Transverse colon (tissue), 4 donors: ENCODE measurements at regions not wholly inside any gene's neighbourhood (a gene's known extent, or its start where the extent isn't known, plus 50 kb on each side); places are given as distances from the start of the nearest gene placed in this dataset.

ENCODE experiments used
- DNase-seq: peaks from one replicate; pipeline ENCODE4 v3.0.0-alpha.2; 2019
- H3K27ac ChIP-seq, 4 donors: fragments of 200-600 bp; sonication (generic); 2 replicates each; pipeline ENCODE4 v1.5.1; 2016 to 2018; ENCODE audit warnings: inconsistent platforms in 4 of 4
- H3K27me3 ChIP-seq: fragments of 200-600 bp; sonication (generic); 2 replicates; pipeline ENCODE4 v1.5.1; 2017; ENCODE audit warnings: inconsistent platforms
- H3K36me3 ChIP-seq, 4 donors: fragments of 200-600 bp; sonication (generic); 2 replicates each; pipeline ENCODE4 v1.5.1; 2017 to 2019; ENCODE audit warnings: inconsistent platforms in 4 of 4
- H3K4me1 ChIP-seq, 4 donors: fragments of 200-600 bp; sonication (generic); 2 replicates each; pipeline ENCODE4 v1.5.1; 2017 to 2020; ENCODE audit warnings: inconsistent platforms in 4 of 4
- H3K4me3 ChIP-seq, 4 donors: fragments of 200-600 bp; sonication (generic); 1 replicate in 1 of 4; 2 replicates in 3 of 4; pipeline versions ENCODE4 v1.5.1 to v1.6.1; 2017 to 2019; ENCODE audit warnings: inconsistent platforms in 4 of 4
- H3K9me3 ChIP-seq, 2 donors: fragments of 200-600 bp; sonication (generic); 2 replicates each; pipeline ENCODE4 v1.5.1; 2017 to 2019; ENCODE audit warnings: inconsistent platforms in 2 of 2
- EP300 ChIP-seq: sonication (generic); formaldehyde crosslinking; IDR thresholded peaks from one replicate; pipeline ENCODE4 v1.6.1; 2017; ENCODE audit warnings: antibody characterized with exemption, low read depth
- POLR2A ChIP-seq: fragments of 450-650 bp; IDR thresholded peaks from one replicate; pipeline ENCODE4 v1.6.1; 2016; ENCODE audit warnings: antibody characterized with exemption, mild to moderate bottlenecking, moderate library complexity
- POLR2AphosphoS5 ChIP-seq, 3 donors: sonication (generic); formaldehyde crosslinking; IDR thresholded peaks; one replicate each; pipeline ENCODE4 v1.6.1; 2016; ENCODE audit warnings: antibody characterized with exemption in 3 of 3
- WGBS, 2 donors: methylation state at CpG; one replicate each; pipeline ENCODE4 v1.1.5; 2018; ENCODE audit warnings: low coverage in 1 of 2; 5-methylcytosine and 5-hydroxymethylcytosine counted together
- in situ Hi-C, 4 donors: fragments of 200-750 bp; cut with MboI; loops; one replicate each; pipeline versions ENCODE4 v1.15.0 to v1.15.1; 2017; ENCODE audit warnings: low sequenced_read_pairs in 3 of 4, low pct_ligation_motif_present in 1 of 4, low pct_unique_long_range_greater_than_20kb in 1 of 4
- intact Hi-C: fragments of 100-400 bp; cut with DNase I; formaldehyde crosslinking; loops from one replicate; pipeline ENCODE4 v1.15.1; 2023; ENCODE audit warnings: low total_unique reads
- TF ChIP-seq, protein P1 (sequence below), 5 experiments: fragments of 200-600 bp in 3 of 5; fragments of 450-650 bp in 2 of 5; sonication (generic) in 3 of 5; IDR thresholded peaks; 1 replicate in 2 of 5; 2 replicates in 3 of 5; pipeline ENCODE4 v1.5.1; 2016 to 2017; ENCODE audit warnings: antibody characterized with exemption in 5 of 5, inconsistent platforms in 3 of 5, mild to moderate bottlenecking in 2 of 5, moderate library complexity in 1 of 5

- no peak overlapping the region for H3K4me3 ChIP-seq
- H3K9me3 ChIP-seq, result no peaks in the 10 kb centered on the region
- intact Hi-C loops (no loop called here), in situ Hi-C loops (no loop called here)
- no peak overlapping the region for H3K27ac ChIP-seq
- H3K27me3 ChIP-seq, result no peaks in the 10 kb centered on the region
- WGBS, 2 donors, result 85 to 98% methylated on average over 7 to 13 of the region's 13 CpGs
- H3K4me1 ChIP-seq, result no peaks in the 10 kb centered on the region
- TF ChIP-seq EP300, result no peak
- TF ChIP-seq, protein P1, sequence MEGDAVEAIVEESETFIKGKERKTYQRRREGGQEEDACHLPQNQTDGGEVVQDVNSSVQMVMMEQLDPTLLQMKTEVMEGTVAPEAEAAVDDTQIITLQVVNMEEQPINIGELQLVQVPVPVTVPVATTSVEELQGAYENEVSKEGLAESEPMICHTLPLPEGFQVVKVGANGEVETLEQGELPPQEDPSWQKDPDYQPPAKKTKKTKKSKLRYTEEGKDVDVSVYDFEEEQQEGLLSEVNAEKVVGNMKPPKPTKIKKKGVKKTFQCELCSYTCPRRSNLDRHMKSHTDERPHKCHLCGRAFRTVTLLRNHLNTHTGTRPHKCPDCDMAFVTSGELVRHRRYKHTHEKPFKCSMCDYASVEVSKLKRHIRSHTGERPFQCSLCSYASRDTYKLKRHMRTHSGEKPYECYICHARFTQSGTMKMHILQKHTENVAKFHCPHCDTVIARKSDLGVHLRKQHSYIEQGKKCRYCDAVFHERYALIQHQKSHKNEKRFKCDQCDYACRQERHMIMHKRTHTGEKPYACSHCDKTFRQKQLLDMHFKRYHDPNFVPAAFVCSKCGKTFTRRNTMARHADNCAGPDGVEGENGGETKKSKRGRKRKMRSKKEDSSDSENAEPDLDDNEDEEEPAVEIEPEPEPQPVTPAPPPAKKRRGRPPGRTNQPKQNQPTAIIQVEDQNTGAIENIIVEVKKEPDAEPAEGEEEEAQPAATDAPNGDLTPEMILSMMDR (IDR thresholded peaks at IDR 0.05), result no peak
- TF ChIP-seq POLR2AphosphoS5 (IDR thresholded peaks at IDR 0.05), result no peak
- TF ChIP-seq POLR2A, result no peak
- no peak for DNase-seq
- H3K36me3 ChIP-seq, result no peaks in the 10 kb centered on the region
These were observed 122.9 kb upstream of the RAP1B start for GRCh38 chr12:68487721-68488309.

DNA sequence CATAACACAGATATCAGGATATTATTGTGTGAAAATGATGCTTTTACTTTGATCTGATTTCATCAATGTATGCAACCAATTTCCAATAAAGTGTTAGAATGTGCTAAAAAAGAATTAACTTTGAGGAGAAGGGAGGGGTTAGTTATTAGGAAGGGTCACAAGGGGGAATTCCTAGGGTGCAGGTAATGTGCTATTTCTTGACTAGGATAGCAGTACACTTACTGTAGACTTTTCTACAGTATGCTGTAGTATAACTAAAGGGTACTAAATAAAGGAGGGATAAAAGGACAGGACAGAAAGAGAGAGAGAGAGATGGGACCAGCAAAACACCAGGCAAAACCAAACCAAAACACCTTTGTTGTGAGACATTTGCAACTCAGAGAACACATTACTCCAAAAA is 121.4 kb upstream of the RAP1B start:
- no peak overlapping the region for H3K27ac ChIP-seq
- TF ChIP-seq EP300 (no peak), POLR2AphosphoS5 (IDR thresholded peaks at IDR 0.05) (no peak), POLR2A (no peak)
- TF ChIP-seq, protein P1 (IDR thresholded peaks at IDR 0.05), result no peak
- H3K9me3 ChIP-seq, result no peaks in the 10 kb centered on the region
- no peaks in the 10 kb centered on the region for H3K4me1 ChIP-seq
- intact Hi-C loops (no loop called here), in situ Hi-C loops (no loop called here)
- no peak overlapping the region for H3K4me3 ChIP-seq
- H3K36me3 ChIP-seq, result no peaks in the 10 kb centered on the region
- H3K27me3 ChIP-seq, result no peaks in the 10 kb centered on the region
- DNase-seq, result no peak

GRCh38 chr12:68490476-68490875 is 120.2 kb upstream of the RAP1B start:
- H3K36me3 ChIP-seq, result no peaks in the 10 kb centered on the region
- DNase-seq, result no peak
- 95 to 100% methylated on average over 1 of the region's 1 CpG for WGBS, 2 donors
- no peaks in the 10 kb centered on the region for H3K9me3 ChIP-seq
- TF ChIP-seq, protein P1 (IDR thresholded peaks at IDR 0.05), result no peak
- no peak for TF ChIP-seq POLR2AphosphoS5 (IDR thresholded peaks at IDR 0.05)
- no peak for TF ChIP-seq EP300
- TF ChIP-seq POLR2A, result no peak
- no peaks in the 10 kb centered on the region for H3K27me3 ChIP-seq
- no peak overlapping the region for H3K27ac ChIP-seq
- intact Hi-C loops (no loop called here), in situ Hi-C loops (no loop called here)
- no peaks in the 10 kb centered on the region for H3K4me1 ChIP-seq
- no peak overlapping the region for H3K4me3 ChIP-seq

DNA sequence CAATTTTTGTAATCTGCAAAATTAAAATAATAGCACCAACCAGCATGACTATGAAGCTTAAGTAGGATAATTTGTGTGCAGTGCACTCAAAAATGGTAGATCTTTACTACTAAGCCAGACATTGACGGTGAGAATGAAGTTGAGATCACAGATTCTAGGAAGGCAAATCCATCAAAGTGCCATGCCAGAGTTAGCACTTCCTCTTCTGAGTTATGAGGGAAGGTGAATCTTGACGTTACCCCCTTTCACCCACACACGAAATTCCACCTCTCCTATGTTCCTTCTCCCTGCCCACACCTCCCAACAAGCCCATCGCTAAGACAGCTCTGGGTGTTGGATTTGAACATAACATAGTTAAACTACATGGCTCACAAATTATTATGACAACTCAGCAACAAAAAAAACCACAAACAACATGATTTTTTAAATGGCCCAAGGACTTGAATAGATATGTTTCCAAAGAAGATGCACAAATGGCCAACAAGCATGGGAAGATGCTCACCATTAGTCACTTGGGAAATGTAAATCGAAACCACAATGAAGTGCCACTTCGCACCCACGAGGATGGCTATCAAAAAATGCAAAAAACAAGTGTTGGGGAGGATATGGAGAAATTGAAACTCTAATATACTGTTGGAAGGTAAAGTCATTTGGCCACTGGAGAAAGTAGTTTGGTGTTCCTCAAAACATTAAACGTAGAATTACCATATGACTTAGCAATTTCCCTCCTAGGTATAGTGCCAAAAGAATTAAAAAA is 119.3 kb upstream of the RAP1B start:
- DNase-seq, result no peak
- WGBS, 2 donors, result 83 to 88% methylated on average over 7 to 8 of the region's 8 CpGs
- no peak overlapping the region for H3K27ac ChIP-seq
- no peaks in the 10 kb centered on the region for H3K27me3 ChIP-seq
- in situ Hi-C loops, result no loop called here
- H3K4me1 ChIP-seq, result no peaks in the 10 kb centered on the region
- H3K4me3 ChIP-seq, result no peak overlapping the region
- H3K36me3 ChIP-seq, result no peaks in the 10 kb centered on the region
- H3K9me3 ChIP-seq, result no peaks in the 10 kb centered on the region
- TF ChIP-seq, protein P1 (IDR thresholded peaks at IDR 0.05), result no peak
- intact Hi-C loops, result no loop called here
